GM12892 (cell line): ENCODE measurements at regions not wholly inside any gene's neighbourhood (a gene's known extent, or its start where the extent isn't known, plus 50 kb on each side); places are given as distances from the start of the nearest gene placed in this dataset.

ENCODE experiments used
- POLR2A ChIP-seq: IDR thresholded peaks from 2 replicates; pipeline ENCODE4 v1.6.1; 2011; ENCODE audit warnings: low read depth, low read length, control low read depth
- TAF1 ChIP-seq: IDR thresholded peaks from 2 replicates; pipeline ENCODE4 v1.6.1; 2011; ENCODE audit warnings: low read depth, mild to moderate bottlenecking, control low read depth, low read length, borderline replicate concordance

DNA sequence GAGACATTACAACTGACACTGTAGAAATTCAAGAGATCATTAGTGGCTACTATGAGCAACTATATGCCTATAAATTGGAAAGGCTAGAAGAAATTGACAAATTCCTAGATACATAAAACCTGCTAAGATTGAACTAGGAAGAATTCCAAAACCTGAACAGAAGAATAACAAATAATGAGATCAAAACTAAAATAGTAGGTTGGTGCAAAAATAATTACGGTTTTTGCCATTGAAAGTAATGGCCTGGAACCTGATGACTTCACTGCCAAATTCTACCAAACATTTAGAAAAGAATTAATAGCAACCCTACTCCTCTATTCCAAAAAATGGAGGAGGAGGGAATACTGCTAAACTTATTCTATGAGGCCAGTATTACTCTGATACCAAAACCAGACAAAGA is 824.9 kb downstream of the KLHL13 start:
- TF ChIP-seq POLR2A (no peak), TAF1 (no peak)
